Astrocyte (in vitro differentiated cells and primary cell): ENCODE measurements at regions not wholly inside any gene's neighbourhood (a gene's known extent, or its start where the extent isn't known, plus 50 kb on each side); places are given as distances from the start of the nearest gene placed in this dataset.

Experiments used
- DNase-seq: peaks from one replicate; pipeline ENCODE4 v3.0.0-alpha.2; 2010; ENCODE audit warnings: low read depth
- FAIRE-seq: peaks from 2 replicates; lab custom pipeline; 2011; peaks lifted over from hg19 to GRCh38; lab: Jason Lieb, UNC
- H2AFZ ChIP-seq: 2 replicates; pipeline ENCODE4 v1.6.0; 2012; ENCODE audit warnings: low read depth, low read length, inconsistent platforms
- H3K27ac ChIP-seq: 2 replicates; pipeline ENCODE4 v1.5.1; 2011; ENCODE audit warnings: low read depth, low read length, inconsistent platforms
- H3K27me3 ChIP-seq: 2 replicates; pipeline ENCODE4 v1.6.0; 2011; ENCODE audit warnings: low read length, inconsistent platforms; ENCODE audit not compliant: insufficient read depth
- H3K36me3 ChIP-seq: 2 replicates; pipeline ENCODE4 v1.5.1; 2011; ENCODE audit warnings: low read length, inconsistent platforms; ENCODE audit not compliant: insufficient read depth
- H3K4me1 ChIP-seq: 2 replicates; pipeline ENCODE4 v1.5.1; 2011; ENCODE audit warnings: low read length, inconsistent platforms; ENCODE audit not compliant: insufficient read depth
- H3K4me2 ChIP-seq: 2 replicates; pipeline ENCODE4 v1.6.0; 2012; ENCODE audit warnings: low read length, inconsistent platforms
- H3K4me3 ChIP-seq: 2 replicates; pipeline ENCODE4 v1.5.1; 2011; ENCODE audit warnings: low read depth, mild to moderate bottlenecking, low read length, inconsistent platforms; ENCODE audit not compliant: insufficient read depth
- H3K79me2 ChIP-seq: 2 replicates; pipeline ENCODE4 v1.6.0; 2012; ENCODE audit warnings: mild to moderate bottlenecking, low read length, inconsistent platforms; ENCODE audit not compliant: insufficient read depth
- H3K9ac ChIP-seq: 2 replicates; pipeline ENCODE4 v1.6.0; 2012; ENCODE audit warnings: mild to moderate bottlenecking, low read length, inconsistent platforms
- H3K9me3 ChIP-seq: 2 replicates; pipeline ENCODE4 v1.5.1; 2012; ENCODE audit warnings: low read depth, mild to moderate bottlenecking, low read length, inconsistent platforms; ENCODE audit not compliant: insufficient read depth
- H4K20me1 ChIP-seq: 2 replicates; pipeline ENCODE4 v1.6.0; 2012; ENCODE audit warnings: low read length, inconsistent platforms; ENCODE audit not compliant: insufficient read depth
- H3K27ac Mint-ChIP-seq: one replicate; pipeline ENCODE4 v1.8.0; 2021; ENCODE audit warnings: mild to moderate bottlenecking, mixed read lengths; ENCODE audit not compliant: unreplicated experiment
- H3K27me3 Mint-ChIP-seq: one replicate; pipeline ENCODE4 v1.8.0; 2021; ENCODE audit warnings: low read depth, mixed read lengths; ENCODE audit not compliant: unreplicated experiment
- H3K36me3 Mint-ChIP-seq: one replicate; pipeline ENCODE4 v1.8.0; 2021; ENCODE audit warnings: low read depth, mixed read lengths; ENCODE audit not compliant: unreplicated experiment
- H3K4me1 Mint-ChIP-seq: one replicate; pipeline ENCODE4 v1.8.0; 2021; ENCODE audit warnings: low read depth, mixed read lengths; ENCODE audit not compliant: unreplicated experiment
- H3K4me3 Mint-ChIP-seq: one replicate; pipeline ENCODE4 v1.8.0; 2021; ENCODE audit warnings: mild to moderate bottlenecking, moderate library complexity, mixed read lengths; ENCODE audit not compliant: unreplicated experiment
- H3K9me3 Mint-ChIP-seq: one replicate; pipeline ENCODE4 v1.8.0; 2021; ENCODE audit warnings: mild to moderate bottlenecking, mixed read lengths; ENCODE audit not compliant: unreplicated experiment
- EZH2 ChIP-seq: IDR thresholded peaks from 2 replicates; pipeline ENCODE4 v1.6.1; 2012; ENCODE audit warnings: mild to moderate bottlenecking, low read length, inconsistent platforms; ENCODE audit not compliant: insufficient read depth
- TF ChIP-seq, protein P1 (sequence below): IDR thresholded peaks from 2 replicates; pipeline ENCODE4 v1.5.1; 2011; ENCODE audit warnings: low read depth, mild to moderate bottlenecking, inconsistent platforms, low read length, moderate library complexity; ENCODE audit not compliant: insufficient read depth

DNA sequence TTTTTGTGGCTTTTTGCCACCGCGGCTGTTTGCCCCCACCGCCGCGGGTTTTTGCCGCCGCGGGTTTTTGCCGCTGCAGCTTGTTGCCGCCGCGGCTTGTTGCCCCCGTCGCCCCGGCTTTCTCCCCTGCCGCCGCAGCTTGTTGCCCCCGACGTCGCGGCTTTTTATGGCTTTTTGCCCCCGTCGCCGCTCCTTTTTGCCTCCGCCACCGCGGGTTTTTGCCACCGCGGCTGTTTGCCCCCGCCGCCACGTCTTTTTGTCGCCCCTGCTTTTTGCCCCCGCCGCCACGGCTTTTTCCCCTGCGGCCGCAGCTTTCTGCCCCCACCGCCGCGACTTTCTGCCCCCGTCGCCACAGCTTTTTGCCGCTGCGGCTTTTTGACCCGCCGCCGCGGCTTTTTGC, 149.5 kb downstream of the KCNJ18 start:
- H3K4me1 Mint-ChIP-seq: no peaks in the 10 kb centered on the region
- Histone ChIP-seq H3K4me1 (no peaks in the 10 kb centered on the region), H3K79me2 (no peaks in the 10 kb centered on the region), H3K4me2 (no peak overlapping the region), H3K9ac (no peak overlapping the region), H3K4me3 (no peak overlapping the region), H2AFZ (no peak overlapping the region), H3K36me3 (no peaks in the 10 kb centered on the region), H3K9me3 (no peaks in the 10 kb centered on the region), H3K27me3 (no peaks in the 10 kb centered on the region), H4K20me1 (no peaks in the 10 kb centered on the region), H3K27ac (no peak overlapping the region)
- no peaks in the 10 kb centered on the region for H3K27me3 Mint-ChIP-seq
- H3K9me3 Mint-ChIP-seq: peaks cover 4% of the 10 kb centered on the region
- H3K4me3 Mint-ChIP-seq: no peak overlapping the region
- DNase-seq (no peak), FAIRE-seq (no peak)
- no peak overlapping the region for H3K27ac Mint-ChIP-seq
- H3K36me3 Mint-ChIP-seq: no peaks in the 10 kb centered on the region
- TF ChIP-seq, protein P1, sequence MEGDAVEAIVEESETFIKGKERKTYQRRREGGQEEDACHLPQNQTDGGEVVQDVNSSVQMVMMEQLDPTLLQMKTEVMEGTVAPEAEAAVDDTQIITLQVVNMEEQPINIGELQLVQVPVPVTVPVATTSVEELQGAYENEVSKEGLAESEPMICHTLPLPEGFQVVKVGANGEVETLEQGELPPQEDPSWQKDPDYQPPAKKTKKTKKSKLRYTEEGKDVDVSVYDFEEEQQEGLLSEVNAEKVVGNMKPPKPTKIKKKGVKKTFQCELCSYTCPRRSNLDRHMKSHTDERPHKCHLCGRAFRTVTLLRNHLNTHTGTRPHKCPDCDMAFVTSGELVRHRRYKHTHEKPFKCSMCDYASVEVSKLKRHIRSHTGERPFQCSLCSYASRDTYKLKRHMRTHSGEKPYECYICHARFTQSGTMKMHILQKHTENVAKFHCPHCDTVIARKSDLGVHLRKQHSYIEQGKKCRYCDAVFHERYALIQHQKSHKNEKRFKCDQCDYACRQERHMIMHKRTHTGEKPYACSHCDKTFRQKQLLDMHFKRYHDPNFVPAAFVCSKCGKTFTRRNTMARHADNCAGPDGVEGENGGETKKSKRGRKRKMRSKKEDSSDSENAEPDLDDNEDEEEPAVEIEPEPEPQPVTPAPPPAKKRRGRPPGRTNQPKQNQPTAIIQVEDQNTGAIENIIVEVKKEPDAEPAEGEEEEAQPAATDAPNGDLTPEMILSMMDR: no peak
- TF ChIP-seq EZH2: no peak

DNA sequence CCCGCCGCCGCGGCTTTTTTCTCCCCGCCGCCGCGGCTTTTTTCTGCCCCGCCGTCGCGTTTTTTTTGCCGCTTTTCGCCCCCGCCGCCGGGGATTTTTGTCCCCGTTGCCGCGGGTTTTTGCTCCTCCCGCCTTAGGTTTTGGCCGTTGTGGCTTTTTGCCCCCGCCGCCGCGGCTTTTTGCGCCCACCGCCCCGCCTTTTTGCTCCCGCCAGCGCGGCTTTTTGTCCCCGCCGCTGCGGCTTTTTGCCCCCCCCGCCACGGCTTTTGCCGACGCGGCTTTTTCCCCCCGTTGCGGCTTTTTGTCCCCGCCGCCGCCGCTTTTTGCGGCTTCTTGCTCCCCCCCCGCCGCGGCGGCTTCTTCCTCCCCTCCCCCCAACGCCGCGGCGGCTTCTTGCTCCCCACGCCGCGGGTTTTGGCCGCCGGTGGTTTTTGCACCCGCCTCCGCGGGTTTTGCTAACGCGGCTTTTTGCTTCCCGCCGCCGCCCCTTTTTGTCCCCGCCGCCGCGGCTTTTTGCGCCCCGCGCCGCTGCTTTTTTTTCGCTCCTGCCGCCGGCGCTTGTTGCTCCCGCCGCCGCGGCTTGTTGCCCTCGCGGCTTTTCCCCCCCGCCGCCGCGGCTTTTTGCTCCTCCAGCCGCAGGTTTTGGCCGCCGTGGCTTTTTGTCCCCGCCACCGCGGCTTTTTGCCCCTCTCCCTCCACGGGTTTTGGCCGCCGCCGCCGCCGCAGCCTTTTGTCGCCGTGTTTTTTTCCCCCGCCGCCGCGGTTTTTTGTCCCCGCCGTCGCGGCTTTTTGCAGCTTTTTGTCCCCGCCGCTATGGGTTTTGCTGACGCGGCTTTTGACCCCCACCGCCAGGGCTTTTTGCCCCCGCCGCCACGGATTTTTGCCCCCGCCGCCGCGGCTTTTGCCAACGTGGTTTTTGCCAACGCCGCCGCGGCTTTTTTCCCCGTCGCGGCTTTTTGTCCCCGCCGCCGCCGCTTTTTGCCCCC, 150.3 kb downstream of the KCNJ18 start:
- DNase-seq (no peak), FAIRE-seq (no peak)
- no peak overlapping the region for H3K4me2 ChIP-seq
- H3K27ac ChIP-seq: no peak overlapping the region
- no peaks in the 10 kb centered on the region for H3K36me3 ChIP-seq
- no peaks in the 10 kb centered on the region for H3K27me3 ChIP-seq
- Mint-ChIP-seq H3K27ac (no peak overlapping the region), H3K36me3 (no peaks in the 10 kb centered on the region), H3K4me3 (no peak overlapping the region), H3K4me1 (no peaks in the 10 kb centered on the region), H3K9me3 (peaks cover 4% of the 10 kb centered on the region), H3K27me3 (no peaks in the 10 kb centered on the region)
- H3K79me2 ChIP-seq: no peaks in the 10 kb centered on the region
- TF ChIP-seq, protein P1: no peak
- peak; percentile 51 for TF ChIP-seq EZH2
- no peaks in the 10 kb centered on the region for H3K4me1 ChIP-seq
- H4K20me1 ChIP-seq: no peaks in the 10 kb centered on the region
- no peak overlapping the region for H3K4me3 ChIP-seq
- H2AFZ ChIP-seq: no peak overlapping the region
- H3K9ac ChIP-seq: no peak overlapping the region
- H3K9me3 ChIP-seq: no peaks in the 10 kb centered on the region
